SK-N-SH (cell line): ENCODE measurements at regions not wholly inside any gene's neighbourhood (a gene's known extent, or its start where the extent isn't known, plus 50 kb on each side); places are given as distances from the start of the nearest gene placed in this dataset.

Experiments
- CHD2 ChIP-seq: fragments of 150-350 bp; IDR thresholded peaks from 2 replicates; pipeline ENCODE4 v1.6.1; 2018; ENCODE audit warnings: low read length; ENCODE audit not compliant: partially characterized antibody
- ELF1 ChIP-seq: IDR thresholded peaks from 2 replicates; pipeline ENCODE4 v1.4.0; 2012
- FOXM1 ChIP-seq: IDR thresholded peaks from 2 replicates; pipeline ENCODE4 v1.4.0; 2012; ENCODE audit warnings: low read depth, mild to moderate bottlenecking
- NFIC ChIP-seq: IDR thresholded peaks from 2 replicates; pipeline ENCODE4 v1.4.0; 2012; ENCODE audit warnings: borderline replicate concordance
- POLR2AphosphoS5 ChIP-seq: IDR thresholded peaks from 2 replicates; pipeline ENCODE4 v1.6.1; 2012; ENCODE audit warnings: low read depth, low read length
- RAD21 ChIP-seq: IDR thresholded peaks from 2 replicates; pipeline ENCODE4 v1.6.1; 2012; ENCODE audit warnings: mild to moderate bottlenecking, low read length
- TAF1 ChIP-seq: IDR thresholded peaks from 2 replicates; pipeline ENCODE4 v1.6.1; 2012; ENCODE audit warnings: low read depth, mild to moderate bottlenecking, low read length, moderate library complexity, borderline replicate concordance
- TF ChIP-seq, protein P1 (sequence below): fragments of 200-600 bp; sonication (generic); IDR thresholded peaks from 2 replicates; pipeline ENCODE4 v1.6.1; 2017; ENCODE audit warnings: antibody characterized with exemption, mild to moderate bottlenecking, moderate library complexity
- TF ChIP-seq, protein P2 (sequence below): IDR thresholded peaks from 2 replicates; pipeline ENCODE4 v1.4.0; 2012; ENCODE audit warnings: low read depth, borderline replicate concordance

DNA sequence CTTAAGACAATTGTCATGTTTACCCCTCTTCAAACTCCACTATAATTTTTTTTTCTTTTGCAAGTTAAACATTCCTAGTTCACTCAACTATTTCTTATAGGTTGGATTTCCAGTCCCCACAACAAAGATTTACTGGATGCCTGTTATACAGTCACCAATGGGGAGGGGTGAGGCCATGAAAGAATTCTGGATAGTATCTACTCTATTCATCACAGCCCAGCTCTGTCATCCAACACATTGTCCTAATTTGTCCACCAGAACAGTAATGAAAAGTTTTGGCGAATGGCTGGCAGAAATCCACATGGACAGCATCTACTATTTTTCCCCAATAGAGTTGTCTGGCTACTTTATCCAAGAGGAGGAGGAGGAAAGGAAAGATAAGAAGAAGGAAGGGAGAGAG, 192.7 kb upstream of the S100G start:
- TF ChIP-seq NFIC (peak; percentile 47; the same call in 1 of the 2 replicates), RAD21 (no peak), POLR2AphosphoS5 (peak; percentile 30; the same call in 1 of the 2 replicates), CHD2 (no peak), TAF1 (no peak), ELF1 (no peak), FOXM1 (no peak)
- TF ChIP-seq, protein P1, sequence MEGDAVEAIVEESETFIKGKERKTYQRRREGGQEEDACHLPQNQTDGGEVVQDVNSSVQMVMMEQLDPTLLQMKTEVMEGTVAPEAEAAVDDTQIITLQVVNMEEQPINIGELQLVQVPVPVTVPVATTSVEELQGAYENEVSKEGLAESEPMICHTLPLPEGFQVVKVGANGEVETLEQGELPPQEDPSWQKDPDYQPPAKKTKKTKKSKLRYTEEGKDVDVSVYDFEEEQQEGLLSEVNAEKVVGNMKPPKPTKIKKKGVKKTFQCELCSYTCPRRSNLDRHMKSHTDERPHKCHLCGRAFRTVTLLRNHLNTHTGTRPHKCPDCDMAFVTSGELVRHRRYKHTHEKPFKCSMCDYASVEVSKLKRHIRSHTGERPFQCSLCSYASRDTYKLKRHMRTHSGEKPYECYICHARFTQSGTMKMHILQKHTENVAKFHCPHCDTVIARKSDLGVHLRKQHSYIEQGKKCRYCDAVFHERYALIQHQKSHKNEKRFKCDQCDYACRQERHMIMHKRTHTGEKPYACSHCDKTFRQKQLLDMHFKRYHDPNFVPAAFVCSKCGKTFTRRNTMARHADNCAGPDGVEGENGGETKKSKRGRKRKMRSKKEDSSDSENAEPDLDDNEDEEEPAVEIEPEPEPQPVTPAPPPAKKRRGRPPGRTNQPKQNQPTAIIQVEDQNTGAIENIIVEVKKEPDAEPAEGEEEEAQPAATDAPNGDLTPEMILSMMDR: no peak
- TF ChIP-seq, protein P2, sequence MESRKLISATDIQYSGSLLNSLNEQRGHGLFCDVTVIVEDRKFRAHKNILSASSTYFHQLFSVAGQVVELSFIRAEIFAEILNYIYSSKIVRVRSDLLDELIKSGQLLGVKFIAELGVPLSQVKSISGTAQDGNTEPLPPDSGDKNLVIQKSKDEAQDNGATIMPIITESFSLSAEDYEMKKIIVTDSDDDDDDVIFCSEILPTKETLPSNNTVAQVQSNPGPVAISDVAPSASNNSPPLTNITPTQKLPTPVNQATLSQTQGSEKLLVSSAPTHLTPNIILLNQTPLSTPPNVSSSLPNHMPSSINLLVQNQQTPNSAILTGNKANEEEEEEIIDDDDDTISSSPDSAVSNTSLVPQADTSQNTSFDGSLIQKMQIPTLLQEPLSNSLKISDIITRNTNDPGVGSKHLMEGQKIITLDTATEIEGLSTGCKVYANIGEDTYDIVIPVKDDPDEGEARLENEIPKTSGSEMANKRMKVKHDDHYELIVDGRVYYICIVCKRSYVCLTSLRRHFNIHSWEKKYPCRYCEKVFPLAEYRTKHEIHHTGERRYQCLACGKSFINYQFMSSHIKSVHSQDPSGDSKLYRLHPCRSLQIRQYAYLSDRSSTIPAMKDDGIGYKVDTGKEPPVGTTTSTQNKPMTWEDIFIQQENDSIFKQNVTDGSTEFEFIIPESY: no peak
